HG03378 (cell line): ENCODE measurements at regions not wholly inside any gene's neighbourhood (a gene's known extent, or its start where the extent isn't known, plus 50 kb on each side); places are given as distances from the start of the nearest gene placed in this dataset.
"Not testable (repeated sequence)": the region's sequence is repeated elsewhere in the genome, so short reads cannot be mapped to it uniquely, and the experiment has no call there.

Experiments used
- ATAC-seq: cut with Tn5 transposase; IDR thresholded peaks from one replicate; pipeline ENCODE4 v1.9.1; 2021; ENCODE audit warnings: mild to moderate bottlenecking, moderate library complexity; ENCODE audit not compliant: unreplicated experiment

- ATAC-seq: no peak
Measured at GRCh38 chr10:25797888-25798429, 136.1 kb upstream of the MYO3A start.

DNA sequence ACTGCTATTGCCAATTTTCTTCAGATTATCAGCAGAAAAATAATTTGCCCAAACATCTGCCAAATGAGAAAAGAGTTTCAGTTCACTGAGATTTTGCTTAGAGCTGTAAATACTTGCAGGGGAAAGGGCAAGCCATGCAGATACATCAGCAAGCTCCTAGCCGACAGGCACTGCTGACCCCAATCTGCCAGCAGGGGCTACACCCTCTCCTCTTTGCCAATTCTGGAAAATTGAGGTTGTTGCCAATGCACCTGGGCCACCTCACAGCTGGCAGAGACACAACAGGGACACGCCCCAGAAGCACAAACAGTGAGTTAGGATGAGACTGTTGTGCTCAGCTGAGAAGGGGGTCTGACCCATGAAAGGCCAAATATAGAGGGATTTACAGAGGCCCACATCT lies 129.5 kb upstream of the MYO3A start:
- no peak for ATAC-seq

- ATAC-seq: no peak
Measured at GRCh38 chr10:25805986-25806385, 128.0 kb upstream of the MYO3A start.

DNA sequence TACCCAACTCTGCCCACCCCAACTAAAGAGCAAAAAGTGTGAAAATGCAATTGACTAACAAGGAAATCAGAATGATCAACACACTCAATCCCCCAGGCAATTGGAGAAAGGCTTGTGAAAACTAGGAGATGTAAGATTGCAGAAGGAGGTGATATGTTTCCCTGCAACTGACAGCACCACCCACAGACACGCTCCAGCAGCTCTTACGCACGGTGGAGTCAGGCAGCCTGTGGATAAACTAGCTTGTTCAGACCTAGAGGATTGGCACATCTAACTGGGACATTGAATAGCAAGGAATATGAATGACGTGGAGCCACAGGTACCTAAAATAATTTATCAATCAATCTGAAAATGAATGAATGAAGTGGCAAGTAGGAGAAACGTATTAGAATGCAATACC lies 125.7 kb upstream of the MYO3A start:
- ATAC-seq: no peak

- no peak for ATAC-seq
Measured at GRCh38 chr10:25811052-25811685, 122.9 kb upstream of the MYO3A start.

GRCh38 chr10:25813511-25813910 lies 120.5 kb upstream of the MYO3A start:
- ATAC-seq: no peak

DNA sequence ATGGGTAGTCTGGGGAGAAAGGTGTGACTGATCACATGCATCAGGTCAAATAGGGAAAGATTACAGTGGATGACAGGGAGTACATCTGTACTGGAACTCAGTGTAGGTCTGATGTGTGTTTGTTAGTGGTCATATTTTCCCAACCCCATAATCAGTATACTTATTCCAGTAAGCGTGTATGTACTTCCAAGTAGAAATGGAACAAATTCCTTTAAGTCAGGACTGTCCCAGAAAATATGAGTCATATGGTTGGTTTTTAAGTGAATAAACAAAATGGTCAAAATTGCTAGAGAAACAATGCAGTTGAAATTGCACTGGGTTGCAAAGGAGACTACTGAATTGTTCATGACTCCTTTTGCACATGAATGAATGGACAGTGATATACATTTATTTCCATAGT lies 118.8 kb upstream of the MYO3A start:
- ATAC-seq: no peak

- ATAC-seq: no peak
Measured at GRCh38 chr10:25815999-25816768, 117.8 kb upstream of the MYO3A start.

GRCh38 chr10:25817200-25817599 lies 116.8 kb upstream of the MYO3A start:
- ATAC-seq: no peak

DNA sequence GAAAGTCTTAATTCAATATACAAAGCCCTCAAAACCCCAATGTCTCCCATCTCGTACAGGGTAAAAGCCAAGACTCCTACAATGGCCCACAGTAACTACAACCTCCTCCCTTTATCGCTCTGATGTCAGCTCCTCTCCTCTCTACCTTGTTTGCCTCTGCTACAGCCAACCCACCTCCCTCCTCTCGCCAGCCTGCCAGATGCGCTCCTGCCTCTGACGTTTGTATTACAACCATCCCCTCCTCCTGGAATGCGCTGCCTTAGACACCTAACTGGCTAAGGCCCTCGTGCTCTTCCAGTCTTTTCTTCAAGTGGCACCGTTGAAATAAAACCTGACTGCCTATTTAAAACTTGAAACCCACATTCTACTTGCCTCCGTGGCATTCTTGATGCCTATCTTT lies 115.3 kb upstream of the MYO3A start:
- no peak for ATAC-seq

- no peak for ATAC-seq
Measured at GRCh38 chr10:25820472-25820871, 113.6 kb upstream of the MYO3A start.

DNA sequence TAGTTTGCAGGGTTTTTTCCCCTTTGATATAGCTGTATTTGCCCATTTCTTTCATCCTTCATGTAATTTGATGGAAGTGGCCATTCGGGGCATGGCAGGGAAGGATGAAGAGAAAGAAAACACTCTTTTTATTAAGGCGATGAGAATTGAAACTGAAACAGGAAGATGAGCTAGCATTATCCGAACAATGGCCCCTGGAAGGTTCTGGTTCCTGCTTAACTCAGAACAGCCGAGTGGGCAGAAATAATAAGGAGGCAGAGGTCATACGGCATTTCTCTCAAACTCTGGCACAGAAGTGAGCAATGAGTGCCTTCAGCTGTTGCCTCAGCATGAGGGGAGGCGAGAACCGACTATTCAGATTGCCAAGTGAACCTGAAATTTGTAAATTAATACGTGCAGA lies 113.2 kb upstream of the MYO3A start:
- ATAC-seq: no peak

GRCh38 chr10:25824050-25824449 lies 110.0 kb upstream of the MYO3A start:
- ATAC-seq: no peak

DNA sequence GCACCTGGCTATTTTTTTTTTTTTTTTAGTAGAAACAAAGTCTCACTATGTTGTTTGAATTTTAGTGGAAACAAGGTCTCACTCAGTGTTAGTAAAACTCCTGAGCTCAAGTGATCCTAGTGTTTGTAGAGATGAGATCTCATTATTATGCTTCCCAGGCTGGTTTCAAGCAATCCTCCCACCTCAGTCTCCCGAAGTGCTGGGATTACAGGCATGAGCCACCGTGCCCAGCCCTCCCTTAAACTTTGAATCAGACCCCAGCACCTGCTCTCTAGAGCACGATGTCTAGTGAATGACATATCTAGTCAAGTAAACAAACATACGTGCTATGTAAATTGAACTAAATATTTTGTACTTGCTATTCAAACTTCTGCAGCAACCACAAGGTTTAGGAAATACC lies 105.6 kb upstream of the MYO3A start:
- ATAC-seq: no peak

DNA sequence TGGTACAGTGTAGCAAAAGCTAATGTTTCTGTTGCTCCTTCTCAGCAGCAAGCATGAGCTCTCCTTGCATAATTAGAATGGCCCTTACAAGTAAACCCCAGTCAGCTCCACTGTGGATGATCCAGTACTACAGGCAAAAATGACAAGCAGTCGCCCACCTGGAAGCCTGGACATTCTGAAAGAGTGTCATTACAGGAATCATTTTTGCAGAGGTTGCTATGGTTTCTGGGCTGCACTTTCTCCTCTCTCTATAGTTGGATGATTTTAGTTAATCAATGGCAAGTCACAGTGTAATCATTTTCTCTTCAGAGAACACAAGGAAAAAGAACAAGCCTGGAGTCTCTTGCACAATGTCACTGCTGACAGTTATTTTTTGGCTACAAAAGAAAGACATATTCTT lies 102.9 kb upstream of the MYO3A start:
- ATAC-seq: no peak

- ATAC-seq: no peak
Measured at GRCh38 chr10:25839683-25840082, 94.3 kb upstream of the MYO3A start.

- not testable (repeated sequence) for ATAC-seq
Measured at GRCh38 chr10:25840875-25841274, 93.2 kb upstream of the MYO3A start.

GRCh38 chr10:25842146-25842545 lies 91.9 kb upstream of the MYO3A start:
- ATAC-seq: no peak

DNA sequence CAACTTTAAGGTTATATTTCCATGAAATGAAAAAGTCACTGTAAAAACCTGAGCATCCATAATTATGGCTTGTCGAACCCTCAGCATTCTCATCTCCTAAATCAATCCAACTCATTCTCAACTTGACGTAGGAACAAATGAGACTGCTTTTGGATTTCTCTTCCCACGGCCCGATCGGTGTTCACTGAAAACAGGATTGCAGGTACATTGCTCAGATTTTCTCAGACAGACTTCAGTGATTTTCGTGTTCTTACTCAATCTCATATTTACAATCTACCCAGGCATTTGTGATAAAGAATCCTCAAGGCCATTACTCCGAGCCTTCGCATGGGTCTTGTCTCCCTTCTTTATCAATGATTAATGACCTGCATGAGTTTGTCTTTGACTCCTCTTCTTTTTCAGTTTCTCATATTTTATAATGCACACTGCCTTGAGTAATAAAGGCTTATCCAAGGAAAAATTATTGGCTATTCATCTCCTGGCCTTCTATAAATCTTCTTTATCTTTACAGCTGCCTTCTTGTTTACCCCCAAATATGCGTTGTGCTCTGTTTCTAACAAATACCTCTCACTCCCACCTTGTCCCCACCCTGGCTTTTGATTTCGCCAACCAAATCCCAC lies 90.4 kb upstream of the MYO3A start:
- no peak for ATAC-seq

GRCh38 chr10:25844716-25845115 lies 89.3 kb upstream of the MYO3A start:
- ATAC-seq: not testable (repeated sequence)

GRCh38 chr10:25849268-25849667 lies 84.8 kb upstream of the MYO3A start:
- ATAC-seq: no peak

DNA sequence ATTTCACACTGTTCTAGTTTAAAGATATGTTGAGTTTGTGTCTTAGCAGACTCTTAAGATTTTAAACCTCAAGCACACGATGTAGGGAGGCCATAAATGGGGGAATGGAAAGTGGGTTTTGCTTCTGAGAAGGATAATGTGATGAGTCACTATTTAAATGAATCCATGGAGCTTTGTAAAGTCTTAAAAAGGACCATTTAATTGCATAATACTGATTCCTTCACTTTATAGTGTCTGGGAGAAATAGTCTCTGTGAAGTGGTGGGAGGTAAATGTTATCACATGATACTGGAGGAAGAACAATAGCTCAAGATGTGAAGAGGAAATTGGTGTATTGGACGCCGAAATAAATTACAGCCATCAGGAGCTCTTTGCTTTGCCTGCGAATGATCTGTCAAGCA lies 84.0 kb upstream of the MYO3A start:
- ATAC-seq: no peak
